Calu3 (cell line): ENCODE measurements at regions not wholly inside any gene's neighbourhood (a gene's known extent, or its start where the extent isn't known, plus 50 kb on each side); places are given as distances from the start of the nearest gene placed in this dataset.
"Not testable (repeated sequence)": the region's sequence is repeated elsewhere in the genome, so short reads cannot be mapped to it uniquely, and the experiment has no call there.

Experiments
- BruUV-seq: library from RNA; stranded (reverse); fragments of 400-500 nt; replicated peaks from 2 replicates; lab custom pipeline; 2021; lab: Mats Ljungman, UMichigan
- CTCF ChIA-PET: fragments of 300-600 bp; sonication (Branson Sonifier 250); formaldehyde crosslinking; loops from one replicate; lab custom pipeline; 2022; ENCODE audit warnings: antibody characterized with exemption; lab: Charles Lee
- DNase-seq: peaks from one replicate; pipeline ENCODE4 v3.0.0; 2022
- H3K27ac Mint-ChIP-seq: one replicate; pipeline ENCODE4 v1.8.0; 2022; ENCODE audit warnings: mixed read lengths; ENCODE audit not compliant: unreplicated experiment
- H3K27me3 Mint-ChIP-seq: one replicate; pipeline ENCODE4 v1.8.0; 2022; ENCODE audit warnings: mixed read lengths; ENCODE audit not compliant: unreplicated experiment
- H3K36me3 Mint-ChIP-seq: one replicate; pipeline ENCODE4 v1.8.0; 2022; ENCODE audit warnings: mild to moderate bottlenecking, moderate library complexity, mixed read lengths; ENCODE audit not compliant: insufficient read depth, unreplicated experiment
- H3K4me1 Mint-ChIP-seq: one replicate; pipeline ENCODE4 v1.8.0; 2022; ENCODE audit warnings: mild to moderate bottlenecking, low read depth, mixed read lengths; ENCODE audit not compliant: unreplicated experiment
- H3K4me3 Mint-ChIP-seq: one replicate; pipeline ENCODE4 v1.8.0; 2022; ENCODE audit warnings: mild to moderate bottlenecking, low read depth, moderate library complexity, mixed read lengths; ENCODE audit not compliant: unreplicated experiment
- H3K9me3 Mint-ChIP-seq: one replicate; pipeline ENCODE4 v1.8.0; 2022; ENCODE audit warnings: low read depth, mixed read lengths; ENCODE audit not compliant: unreplicated experiment
- CTCF ChIP-seq: fragments of 200-600 bp; IDR thresholded peaks from one replicate; pipeline ENCODE4 v1.8.0; 2022; ENCODE audit warnings: antibody characterized with exemption; ENCODE audit not compliant: unreplicated experiment
- intact Hi-C: fragments of 100-400 bp; cut with micrococcal nuclease; formaldehyde crosslinking; loops from one replicate; pipeline ENCODE4 v1.10.0; 2022; ENCODE audit not compliant: unreplicated experiment

DNA sequence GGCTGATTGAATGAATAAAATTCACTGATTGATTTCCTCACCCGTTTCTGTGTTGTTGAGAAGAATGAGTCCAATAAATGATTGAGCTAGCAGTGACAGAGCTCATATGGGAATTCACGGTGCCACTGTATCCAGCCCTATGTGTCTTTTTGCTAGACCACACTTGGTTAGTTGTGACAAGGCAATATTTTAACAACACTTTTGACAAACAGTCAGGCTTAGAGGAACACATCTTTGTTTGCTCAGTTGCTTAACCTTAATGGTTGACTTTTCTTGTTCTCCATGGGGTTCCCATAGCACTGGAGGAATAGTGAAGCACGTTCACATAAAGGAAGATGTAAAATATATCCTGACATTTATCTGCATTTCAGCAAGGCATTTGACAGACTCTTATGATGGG is 273.9 kb upstream of the DEPDC1 start:
- no peaks in the 10 kb centered on the region for H3K27me3 Mint-ChIP-seq
- no peak overlapping the region for H3K4me3 Mint-ChIP-seq
- intact Hi-C loops: no loop called here
- BruUV-seq: no TSS peak
- CTCF ChIA-PET: no interaction called here
- TF ChIP-seq CTCF: no peak
- no peak for DNase-seq
- no peak overlapping the region for H3K27ac Mint-ChIP-seq
- H3K36me3 Mint-ChIP-seq: no peaks in the 10 kb centered on the region
- peaks cover 6% of the 10 kb centered on the region for H3K9me3 Mint-ChIP-seq
- H3K4me1 Mint-ChIP-seq: no peaks in the 10 kb centered on the region

GRCh38 chr1:68777851-68778250 is 281.0 kb upstream of the DEPDC1 start:
- intact Hi-C loops: no loop called here
- no peak overlapping the region for H3K27ac Mint-ChIP-seq
- H3K27me3 Mint-ChIP-seq: no peaks in the 10 kb centered on the region
- BruUV-seq: no TSS peak
- peaks cover 11% of the 10 kb centered on the region for H3K9me3 Mint-ChIP-seq
- no peak overlapping the region for H3K4me3 Mint-ChIP-seq
- no peaks in the 10 kb centered on the region for H3K4me1 Mint-ChIP-seq
- no peaks in the 10 kb centered on the region for H3K36me3 Mint-ChIP-seq
- no peak for TF ChIP-seq CTCF
- no peak for DNase-seq
- CTCF ChIA-PET: no interaction called here

- CTCF ChIA-PET, BruUV-seq, H3K27me3 Mint-ChIP-seq, H3K27ac Mint-ChIP-seq, intact Hi-C loops, H3K4me3 Mint-ChIP-seq, H3K4me1 Mint-ChIP-seq, H3K36me3 Mint-ChIP-seq, DNase-seq: not testable (repeated sequence)
- H3K9me3 Mint-ChIP-seq: peaks cover 11% of the 10 kb centered on the region
Observed at GRCh38 chr1:68779841-68780240, 283.0 kb upstream of the DEPDC1 start.

GRCh38 chr1:68780919-68781318 is 284.0 kb upstream of the DEPDC1 start:
- H3K27ac Mint-ChIP-seq: no peak overlapping the region
- DNase-seq: no peak
- H3K27me3 Mint-ChIP-seq: no peaks in the 10 kb centered on the region
- no TSS peak for BruUV-seq
- H3K4me3 Mint-ChIP-seq: no peak overlapping the region
- no peaks in the 10 kb centered on the region for H3K36me3 Mint-ChIP-seq
- no peaks in the 10 kb centered on the region for H3K4me1 Mint-ChIP-seq
- no peak for TF ChIP-seq CTCF
- CTCF ChIA-PET: no interaction called here
- intact Hi-C loops: no loop called here
- H3K9me3 Mint-ChIP-seq: peaks cover 11% of the 10 kb centered on the region

DNA sequence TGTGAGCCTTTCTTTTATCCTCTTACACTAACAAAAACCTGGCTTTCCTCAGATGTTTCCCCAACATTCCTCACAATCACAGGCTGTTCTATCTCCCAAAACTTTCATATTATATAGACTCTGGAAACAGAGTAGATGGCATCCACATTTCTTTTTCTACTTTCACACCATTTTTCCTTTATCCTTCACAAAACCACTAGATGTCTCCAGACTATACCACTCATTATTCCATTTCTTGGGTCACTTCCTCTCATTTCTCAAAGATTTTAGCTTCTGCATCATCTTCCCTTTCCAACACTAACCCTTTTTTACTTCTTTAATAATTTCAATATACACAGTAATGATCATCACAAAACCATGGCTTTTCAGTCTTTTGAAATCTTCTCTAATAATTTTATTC is 286.0 kb upstream of the DEPDC1 start:
- H3K9me3 Mint-ChIP-seq: peaks cover 6% of the 10 kb centered on the region
- intact Hi-C loops: no loop called here
- BruUV-seq: no TSS peak

More for the DNA sequence above, 286.0 kb upstream of the DEPDC1 start:
- Mint-ChIP-seq H3K27ac (no peak overlapping the region), H3K4me3 (no peak overlapping the region), H3K27me3 (no peaks in the 10 kb centered on the region), H3K36me3 (no peaks in the 10 kb centered on the region), H3K4me1 (no peaks in the 10 kb centered on the region)
- no peak for DNase-seq
- CTCF ChIA-PET: no interaction called here
- TF ChIP-seq CTCF: no peak
